ENCODE measurements at regions not wholly inside any gene's neighbourhood (a gene's known extent, or its start where the extent isn't known, plus 50 kb on each side); places are given as distances from the start of the nearest gene placed in this dataset.

GRCh38 chr6:81049425-81050042, 702.9 kb downstream of the TENT5A start:
- H3K79me2 ChIP-seq (ENCODE audit: insufficient read depth, low read length): no peaks in the 10 kb centered on the region
- DNase-seq (ENCODE audit: low read depth, low spot score) (no peak), ATAC-seq (no peak)
- no peaks in the 10 kb centered on the region for H3K36me3 ChIP-seq (ENCODE audit: control insufficient read depth in 1 of 2, insufficient read depth in 2 of 2, low read length in 2 of 2)
- TF ChIP-seq EZH2 (IDR thresholded peaks at IDR 0.05) (no peak), TCF7L2 (IDR thresholded peaks at IDR 0.05; ENCODE audit: borderline replicate concordance, extremely low read depth, insufficient read depth, insufficient read length) (no peak), SIN3A (IDR thresholded peaks at IDR 0.05; ENCODE audit: low read depth) (no peak), ZNF274 (IDR thresholded peaks at IDR 0.05; ENCODE audit: low read depth, low read length) (no peak)
- no TSS peak for BruUV-seq (replicated peaks)
- no peaks in the 10 kb centered on the region for H3K27me3 ChIP-seq (ENCODE audit: insufficient read depth, low read length)
- intact Hi-C loops (cut with micrococcal nuclease): no loop called here
- H3K9me3 ChIP-seq (ENCODE audit: control insufficient read depth in 1 of 2, insufficient read depth in 1 of 2, low read depth in 1 of 2, low read length in 2 of 2): no peaks in the 10 kb centered on the region
- CTCF ChIA-PET: no interaction called here
- H3K4me2 ChIP-seq (ENCODE audit: low read length): no peak overlapping the region
- H3K9me2 ChIP-seq (ENCODE audit: insufficient read depth): no peaks in the 10 kb centered on the region
- no peak overlapping the region for H3K9ac ChIP-seq (ENCODE audit: low read length)
- H3K4me1 ChIP-seq (ENCODE audit: control insufficient read depth in 1 of 2, insufficient read depth in 2 of 2, low read length in 2 of 2): no peaks in the 10 kb centered on the region
- no peak overlapping the region for H3K27ac ChIP-seq (ENCODE audit: low read depth, low read length)
- POLR2A ChIA-PET: no interaction called here
- RAD21 ChIA-PET (ENCODE audit: low non-redundant PET in 1 of 2, low total read pairs in 2 of 2, uncharacterized antibody in 2 of 2, unreplicated experiment in 2 of 2): no interaction called here
- H2AFZ ChIP-seq (ENCODE audit: low read depth, low read length, poor library complexity, severe bottlenecking): no peak overlapping the region
- no peaks in the 10 kb centered on the region for H4K20me1 ChIP-seq (ENCODE audit: insufficient read depth)
- H3K4me3 ChIP-seq (replicated peaks in 1 of 2; ENCODE audit: low read depth in 1 of 2, low read length in 2 of 2): no peak overlapping the region

GRCh38 chr6:81031416-81031815, 721.1 kb downstream of the TENT5A start:
- Histone ChIP-seq H2AFZ (ENCODE audit: low read depth, low read length, poor library complexity, severe bottlenecking) (no peak overlapping the region), H3K27ac (ENCODE audit: low read depth, low read length) (no peak overlapping the region), H3K4me1 (ENCODE audit: control insufficient read depth in 1 of 2, insufficient read depth in 2 of 2, low read length in 2 of 2) (no peaks in the 10 kb centered on the region), H3K9me3 (ENCODE audit: control insufficient read depth in 1 of 2, insufficient read depth in 1 of 2, low read depth in 1 of 2, low read length in 2 of 2) (no peaks in the 10 kb centered on the region), H4K20me1 (ENCODE audit: insufficient read depth) (no peaks in the 10 kb centered on the region), H3K36me3 (ENCODE audit: control insufficient read depth in 1 of 2, insufficient read depth in 2 of 2, low read length in 2 of 2) (no peaks in the 10 kb centered on the region), H3K27me3 (ENCODE audit: insufficient read depth, low read length) (no peaks in the 10 kb centered on the region), H3K9ac (ENCODE audit: low read length) (no peak overlapping the region), H3K79me2 (ENCODE audit: insufficient read depth, low read length) (no peaks in the 10 kb centered on the region), H3K9me2 (ENCODE audit: insufficient read depth) (no peaks in the 10 kb centered on the region), H3K4me3 (replicated peaks in 1 of 2; ENCODE audit: low read depth in 1 of 2, low read length in 2 of 2) (no peak overlapping the region), H3K4me2 (ENCODE audit: low read length) (no peak overlapping the region)
- TF ChIP-seq JUND (IDR thresholded peaks at IDR 0.05): no peak
- no peak for TF ChIP-seq EZH2phosphoT487 (IDR thresholded peaks at IDR 0.05; ENCODE audit: borderline replicate concordance)
- TF ChIP-seq ELF1 (IDR thresholded peaks at IDR 0.05; ENCODE audit: borderline replicate concordance, low read depth): no peak
- TF ChIP-seq FOSL1 (IDR thresholded peaks at IDR 0.05; ENCODE audit: low read depth): no peak
- TF ChIP-seq TCF7L2 (IDR thresholded peaks at IDR 0.05; ENCODE audit: borderline replicate concordance, extremely low read depth, insufficient read depth, insufficient read length): no peak
- TF ChIP-seq SP1 (IDR thresholded peaks at IDR 0.05; ENCODE audit: low read depth): no peak
- no peak for TF ChIP-seq EZH2 (IDR thresholded peaks at IDR 0.05)
- TF ChIP-seq SIN3A (IDR thresholded peaks at IDR 0.05; ENCODE audit: low read depth): no peak
- no peak for TF ChIP-seq YY1 (IDR thresholded peaks at IDR 0.05; ENCODE audit: extremely low read depth, insufficient replicate concordance, low read depth, low read length)
- no peak for TF ChIP-seq REST (IDR thresholded peaks at IDR 0.05; ENCODE audit: low read depth)
- TF ChIP-seq ZNF274 (IDR thresholded peaks at IDR 0.05; ENCODE audit: low read depth, low read length): no peak
- TF ChIP-seq RAD21 (IDR thresholded peaks at IDR 0.05; ENCODE audit: low read depth): no peak
- TF ChIP-seq CBX3 (IDR thresholded peaks at IDR 0.05; ENCODE audit: low read depth): no peak
- no peak for TF ChIP-seq CEBPB (IDR thresholded peaks at IDR 0.05; ENCODE audit: low read depth)
- ChIA-PET RAD21 (ENCODE audit: low non-redundant PET in 1 of 2, low total read pairs in 2 of 2, uncharacterized antibody in 2 of 2, unreplicated experiment in 2 of 2) (no interaction called here), CTCF (interaction anchor here (0.7 kb wide), 1 partner anchor 1336 kb away, joined by 3 read pairs; no protein-coding TSS in a partner anchor), POLR2A (no interaction called here)
- intact Hi-C loops (cut with micrococcal nuclease): no loop called here
- DNase-seq (ENCODE audit: low read depth, low spot score) (no peak), ATAC-seq (no peak)
- no TSS peak for BruUV-seq (replicated peaks)
